RWPE2 (cell line): ENCODE measurements at regions not wholly inside any gene's neighbourhood (a gene's known extent, or its start where the extent isn't known, plus 50 kb on each side); places are given as distances from the start of the nearest gene placed in this dataset.
A peak's percentile ranks its signal among the peaks of the same experiment; 100 is the strongest.

Experiments
- ATAC-seq: fragments of 200-7000 bp; cut with Tn5 transposase; 3 replicates; pipeline ENCODE4 v1.9.1; 2021; ENCODE audit warnings: low read depth
- DNase-seq: peaks from one replicate; pipeline ENCODE4 v3.0.0-alpha.2; 2020; ENCODE audit warnings: low spot score
- H3K27ac ChIP-seq: fragments of 450-650 bp; 2 replicates; pipeline ENCODE4 v1.5.1; 2017; ENCODE audit warnings: mild to moderate bottlenecking; ENCODE audit not compliant: poor library complexity, severe bottlenecking
- H3K27me3 ChIP-seq: fragments of 250-450 bp; sonication (Bioruptor Pico); 2 replicates; pipeline ENCODE4 v1.5.1; 2021; ENCODE audit warnings: mild to moderate bottlenecking, moderate library complexity; ENCODE audit not compliant: insufficient read depth, poor library complexity, severe bottlenecking
- H3K36me3 ChIP-seq: fragments of 250-450 bp; sonication (Bioruptor Pico); 2 replicates; pipeline ENCODE4 v1.5.1; 2020; ENCODE audit warnings: low read depth, mild to moderate bottlenecking, moderate library complexity
- H3K4me1 ChIP-seq: fragments of 250-450 bp; sonication (Bioruptor Pico); 2 replicates; pipeline ENCODE4 v1.5.1; 2021; ENCODE audit warnings: mild to moderate bottlenecking, moderate library complexity; ENCODE audit not compliant: insufficient read depth, poor library complexity, severe bottlenecking
- H3K4me3 ChIP-seq: fragments of 250-450 bp; sonication (Bioruptor Pico); 2 replicates; pipeline ENCODE4 v1.5.1; 2021; ENCODE audit warnings: mild to moderate bottlenecking, moderate library complexity; ENCODE audit not compliant: severe bottlenecking
- H3K9me3 ChIP-seq: fragments of 250-450 bp; sonication (Bioruptor Pico); 2 replicates; pipeline ENCODE4 v1.5.1; 2021; ENCODE audit warnings: mild to moderate bottlenecking, moderate library complexity; ENCODE audit not compliant: severe bottlenecking
- CTCF ChIP-seq: fragments of 450-650 bp; IDR thresholded peaks from one replicate; pipeline ENCODE4 v1.5.1; 2017; ENCODE audit warnings: mild to moderate bottlenecking, moderate library complexity; ENCODE audit not compliant: poor library complexity, severe bottlenecking

- no peak for DNase-seq
- no peaks in the 10 kb centered on the region for H3K9me3 ChIP-seq
- no peak for ATAC-seq
- H3K4me3 ChIP-seq: no peak overlapping the region
- no peak overlapping the region for H3K27ac ChIP-seq
- no peaks in the 10 kb centered on the region for H3K27me3 ChIP-seq
- no peak for TF ChIP-seq CTCF
- no peaks in the 10 kb centered on the region for H3K4me1 ChIP-seq
- H3K36me3 ChIP-seq: no peaks in the 10 kb centered on the region
These were observed 55.9 kb upstream of the NFKB1 start for GRCh38 chr4:102445213-102445612.

DNA sequence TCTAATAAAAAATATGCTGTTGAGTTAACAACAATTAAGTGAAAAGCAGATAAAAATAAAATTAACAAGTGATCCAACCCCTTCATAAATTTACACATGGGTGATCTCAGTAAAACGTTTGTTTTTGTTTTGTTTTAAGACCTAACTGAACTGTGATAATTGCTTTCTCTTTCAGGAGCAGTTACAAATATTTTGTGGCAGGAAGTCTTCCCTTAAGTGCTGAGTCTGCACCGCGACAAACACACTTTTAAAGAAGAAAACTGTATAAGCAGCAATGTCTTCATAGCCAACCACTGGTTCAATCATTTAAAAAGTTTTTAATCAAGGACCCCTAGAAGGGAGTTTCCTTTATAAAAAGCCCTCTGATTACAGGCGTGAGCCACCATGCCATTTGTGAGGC, 53.7 kb upstream of the NFKB1 start:
- H3K4me3 ChIP-seq: no peak overlapping the region
- no peaks in the 10 kb centered on the region for H3K36me3 ChIP-seq
- no peaks in the 10 kb centered on the region for H3K27me3 ChIP-seq
- no peak overlapping the region for H3K27ac ChIP-seq
- H3K4me1 ChIP-seq: no peaks in the 10 kb centered on the region
- TF ChIP-seq CTCF: no peak
- no peak for ATAC-seq
- H3K9me3 ChIP-seq: no peaks in the 10 kb centered on the region
- DNase-seq: no peak

DNA sequence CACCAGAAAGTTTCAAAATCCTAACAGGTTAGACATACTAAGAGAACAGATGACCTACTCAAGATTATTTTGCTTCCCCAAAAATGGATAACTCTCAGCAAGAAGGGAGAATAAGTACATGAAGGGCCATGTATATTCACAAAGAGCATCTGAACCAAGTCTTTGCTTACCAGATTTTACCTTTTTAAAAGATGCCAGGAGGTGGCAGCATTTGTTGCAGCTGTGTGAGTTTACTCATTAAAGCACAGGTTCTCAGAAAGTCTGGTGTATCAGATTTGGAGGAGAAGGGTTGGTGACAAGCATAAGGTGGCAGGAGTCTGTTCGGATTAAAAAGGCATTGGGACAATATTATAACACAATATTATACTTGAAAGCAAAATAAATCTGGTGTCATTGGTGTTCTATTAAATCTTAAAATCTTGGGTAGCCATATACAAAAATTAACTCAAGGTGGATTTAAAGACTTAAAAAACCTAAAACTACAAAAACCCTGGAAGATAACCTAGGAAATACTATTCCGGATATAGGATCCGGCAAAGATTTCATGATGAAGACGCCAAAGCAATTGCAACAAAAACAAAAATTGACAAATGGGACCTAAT, 51.3 kb upstream of the NFKB1 start:
- H3K9me3 ChIP-seq: no peaks in the 10 kb centered on the region
- H3K4me1 ChIP-seq: no peaks in the 10 kb centered on the region
- TF ChIP-seq CTCF: peak; percentile 85
- no peak for DNase-seq
- no peaks in the 10 kb centered on the region for H3K27me3 ChIP-seq
- peak; percentile 61; the same call in 2 of the 3 replicates for ATAC-seq
- H3K36me3 ChIP-seq: no peaks in the 10 kb centered on the region
- no peak overlapping the region for H3K4me3 ChIP-seq
- H3K27ac ChIP-seq: no peak overlapping the region

- no peaks in the 10 kb centered on the region for H3K27me3 ChIP-seq
- no peak for ATAC-seq
- no peak for TF ChIP-seq CTCF
These were observed 49.9 kb upstream of the NFKB1 start for GRCh38 chr4:102451266-102451665.

More at GRCh38 chr4:102451266-102451665, 49.9 kb upstream of the NFKB1 start:
- Histone ChIP-seq H3K9me3 (no peaks in the 10 kb centered on the region), H3K4me3 (no peak overlapping the region), H3K36me3 (no peaks in the 10 kb centered on the region), H3K4me1 (no peaks in the 10 kb centered on the region), H3K27ac (no peak overlapping the region)
- DNase-seq: no peak
